HG03521 (cell line): ENCODE measurements at regions not wholly inside any gene's neighbourhood (a gene's known extent, or its start where the extent isn't known, plus 50 kb on each side); places are given as distances from the start of the nearest gene placed in this dataset.

ENCODE experiments used
- ATAC-seq: cut with Tn5 transposase; IDR thresholded peaks from one replicate; pipeline ENCODE4 v1.9.1; 2021; ENCODE audit warnings: mild to moderate bottlenecking, moderate library complexity; ENCODE audit not compliant: unreplicated experiment

DNA sequence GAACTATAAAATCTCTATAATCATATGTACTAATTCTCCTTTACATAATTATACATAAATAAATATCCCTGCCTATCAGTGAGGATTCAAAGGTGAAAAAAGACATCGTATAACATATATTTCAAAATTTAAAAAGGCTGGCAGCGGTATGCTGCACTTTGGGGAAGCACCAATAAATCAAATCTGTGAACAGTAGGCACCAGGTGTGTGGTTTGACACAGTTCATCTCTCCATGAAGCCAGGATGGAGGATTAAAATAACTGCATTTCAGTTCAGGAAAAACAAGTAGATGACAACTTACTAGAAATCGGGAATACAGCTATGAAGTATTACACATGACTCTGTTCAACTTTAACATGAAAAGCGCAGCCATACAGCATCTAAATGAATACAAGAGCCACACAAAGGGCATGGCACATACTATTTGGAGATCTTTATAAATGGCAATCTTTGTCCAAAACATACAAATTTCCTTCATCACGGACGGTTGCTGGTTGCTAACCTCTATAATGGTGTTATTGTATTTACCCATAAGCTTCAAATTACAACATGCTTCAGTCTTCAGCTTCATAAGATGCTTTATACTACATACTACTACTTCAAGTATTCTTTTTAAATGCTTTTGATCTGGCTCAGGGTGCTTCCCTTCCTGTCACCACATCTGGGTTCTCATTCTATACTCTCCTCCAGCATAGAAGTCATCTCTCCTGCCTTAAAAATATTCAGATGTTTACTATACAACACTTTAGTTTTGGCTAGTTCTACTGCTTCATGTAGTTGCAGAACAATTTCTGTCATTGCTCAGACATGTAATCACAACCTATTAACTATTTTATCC, 128.7 kb downstream of the KLF12 start:
- ATAC-seq: no peak

GRCh38 chr13:74004109-74004508, 130.1 kb downstream of the KLF12 start:
- ATAC-seq: no peak

DNA sequence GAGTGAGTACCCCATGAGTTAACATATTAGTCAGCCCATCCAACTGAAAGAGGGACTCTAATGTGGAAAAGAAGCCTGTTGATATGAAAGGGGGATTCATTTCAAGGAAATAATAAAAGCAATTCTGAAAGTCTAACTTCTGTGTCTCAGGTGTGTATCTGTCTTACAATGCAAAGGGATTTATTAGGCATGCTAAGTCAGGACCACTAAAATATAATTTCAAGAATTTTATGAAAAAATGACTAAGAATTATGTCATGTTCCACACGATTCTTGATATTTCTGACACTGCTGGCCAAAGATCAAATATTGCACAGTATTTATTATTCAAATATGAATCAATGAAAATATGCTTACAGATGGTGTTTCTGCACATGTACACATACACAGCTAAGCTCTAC, 130.8 kb downstream of the KLF12 start:
- no peak for ATAC-seq

DNA sequence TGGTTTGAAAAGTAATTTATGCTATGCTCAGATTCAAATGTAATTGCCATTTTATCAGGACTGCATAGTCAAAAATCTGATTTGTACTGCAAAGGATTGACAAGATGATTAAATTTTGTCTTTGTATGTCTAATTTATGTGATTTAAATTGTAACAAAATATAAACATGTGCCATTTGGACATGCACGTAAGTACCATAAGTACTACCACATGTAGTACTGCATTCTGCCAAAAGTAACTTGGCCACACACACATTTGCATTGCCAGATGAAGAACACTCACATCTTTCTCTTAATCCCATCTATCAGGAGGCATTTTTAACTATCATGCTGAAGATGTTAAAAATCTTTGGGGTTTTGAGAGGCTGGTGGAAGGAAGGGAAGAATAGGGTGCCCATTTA, 133.3 kb downstream of the KLF12 start:
- ATAC-seq: no peak

DNA sequence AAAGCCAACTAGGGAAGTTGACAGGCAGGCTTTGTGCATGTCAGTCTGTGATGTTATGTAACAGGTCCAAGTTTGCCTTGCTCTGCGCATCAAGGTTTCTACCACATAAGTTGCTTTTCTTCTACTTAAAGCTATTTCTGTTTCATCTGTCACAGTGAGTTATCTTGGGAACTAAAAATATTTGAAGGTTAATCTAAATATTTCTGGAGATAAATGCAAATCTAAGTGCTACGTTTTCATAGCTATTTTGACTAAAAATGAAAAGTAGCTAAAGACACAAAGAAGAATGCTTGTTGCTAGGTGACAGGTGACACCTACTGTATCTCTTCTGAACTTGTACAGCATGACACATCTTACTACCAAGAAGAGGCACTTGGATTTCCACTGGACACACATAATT, 135.6 kb downstream of the KLF12 start:
- peak; percentile 90 for ATAC-seq

DNA sequence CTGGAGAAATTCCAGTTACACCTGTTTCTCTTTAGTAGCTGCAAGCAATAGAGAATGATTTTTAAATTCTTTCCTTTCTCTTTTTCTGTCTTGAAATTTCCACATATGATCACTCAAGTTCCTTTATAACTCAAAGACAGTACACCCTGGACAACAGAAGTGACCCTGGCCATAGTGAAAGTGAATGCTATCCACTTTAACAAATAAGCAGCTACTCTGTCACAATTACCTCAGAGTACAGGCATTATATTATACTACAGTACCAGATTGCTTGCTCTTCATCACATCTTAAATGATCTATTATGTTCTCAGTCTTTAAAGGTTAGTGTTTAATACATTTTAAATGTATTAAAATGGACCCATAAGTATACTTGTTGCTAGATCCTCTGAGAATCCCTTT, 136.2 kb downstream of the KLF12 start:
- no peak for ATAC-seq

DNA sequence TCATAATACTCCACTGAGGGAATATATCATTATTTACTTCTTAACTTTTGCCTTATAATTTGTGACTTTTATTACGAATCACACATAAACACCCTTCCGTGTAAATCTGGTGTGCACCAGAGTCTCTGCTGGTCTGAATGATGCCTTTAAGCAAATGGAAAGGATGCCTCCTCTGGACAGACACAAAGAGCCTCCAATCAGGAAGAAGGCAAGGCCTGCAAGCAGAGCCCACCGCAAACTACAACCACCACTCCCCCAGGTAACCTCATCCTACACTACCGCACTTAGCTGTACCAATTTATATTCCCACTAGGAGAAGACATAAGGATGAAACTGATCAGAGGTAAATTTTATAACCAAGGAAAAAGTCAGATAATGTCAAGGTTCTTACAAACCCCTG, 137.6 kb downstream of the KLF12 start:
- no peak for ATAC-seq

GRCh38 chr13:73995736-73996135, 138.5 kb downstream of the KLF12 start:
- no peak for ATAC-seq

- no peak for ATAC-seq
Observed at GRCh38 chr13:73993661-73994060, 140.5 kb downstream of the KLF12 start.

GRCh38 chr13:73991884-73992283, 142.3 kb downstream of the KLF12 start:
- no peak for ATAC-seq

DNA sequence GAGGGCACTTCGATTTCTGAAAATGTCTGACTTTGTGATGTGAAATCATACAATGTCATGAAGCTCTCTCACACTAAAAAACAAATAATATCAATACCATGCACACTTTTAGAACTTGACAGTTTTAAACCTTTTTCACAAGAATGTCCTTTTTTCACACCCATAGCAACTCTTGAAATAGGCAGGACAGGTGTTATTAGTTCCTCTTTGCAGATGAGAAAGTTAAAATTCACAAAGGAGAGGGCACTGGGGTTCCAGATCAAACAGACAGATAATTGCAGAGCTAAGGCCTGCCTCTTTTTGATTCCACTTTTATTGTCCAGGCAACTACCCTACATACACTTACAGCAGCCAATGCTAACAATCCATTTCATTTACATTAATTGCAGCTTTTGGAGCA, 142.8 kb downstream of the KLF12 start:
- no peak for ATAC-seq

DNA sequence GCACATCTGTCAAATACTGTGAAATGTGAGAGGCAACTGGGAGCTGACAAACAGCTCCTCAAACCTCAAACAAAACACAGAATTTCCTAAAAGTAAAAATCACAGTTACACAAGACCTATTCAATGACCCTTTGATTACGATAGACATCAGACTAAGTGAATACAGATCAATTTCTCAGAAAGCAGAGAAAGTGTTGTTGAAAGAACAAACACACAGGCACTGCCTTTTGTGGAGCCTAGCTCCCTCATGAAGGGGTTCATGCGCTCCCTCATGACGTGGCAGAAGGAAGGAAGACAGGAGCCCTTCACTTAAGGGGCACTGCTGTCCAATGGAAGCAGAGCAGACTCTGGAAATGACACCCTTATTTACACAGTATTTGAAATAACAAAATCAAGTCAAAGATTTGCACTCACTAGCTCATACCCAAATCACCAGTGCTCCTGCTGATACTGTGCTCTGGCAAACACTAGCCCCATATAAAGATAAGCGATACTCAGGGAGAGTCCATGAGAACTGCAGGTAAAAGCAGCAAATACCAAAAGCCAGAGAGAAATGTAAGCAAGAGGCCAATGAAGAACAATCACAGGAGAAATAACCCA, 144.9 kb downstream of the KLF12 start:
- ATAC-seq: no peak

DNA sequence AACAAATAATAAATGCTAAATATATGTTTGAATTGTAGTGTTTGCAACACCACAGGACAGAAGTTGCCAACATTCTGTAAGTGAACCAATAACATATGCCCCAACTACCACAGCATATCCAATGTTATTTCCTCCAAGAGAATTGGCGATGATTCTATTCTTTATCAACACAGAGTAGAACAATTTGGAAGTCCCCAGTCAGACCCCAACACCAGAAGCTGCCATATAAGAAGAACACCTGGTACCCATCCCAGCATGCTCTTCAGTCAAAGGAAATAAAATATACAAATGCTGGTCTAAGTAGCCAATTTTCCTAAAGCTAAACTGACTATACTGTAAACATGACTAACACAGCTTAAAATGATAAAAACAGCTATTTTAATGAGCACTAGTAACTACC, 145.7 kb downstream of the KLF12 start:
- no peak for ATAC-seq

- ATAC-seq: no peak
Observed at GRCh38 chr13:73987618-73988017, 146.6 kb downstream of the KLF12 start.

DNA sequence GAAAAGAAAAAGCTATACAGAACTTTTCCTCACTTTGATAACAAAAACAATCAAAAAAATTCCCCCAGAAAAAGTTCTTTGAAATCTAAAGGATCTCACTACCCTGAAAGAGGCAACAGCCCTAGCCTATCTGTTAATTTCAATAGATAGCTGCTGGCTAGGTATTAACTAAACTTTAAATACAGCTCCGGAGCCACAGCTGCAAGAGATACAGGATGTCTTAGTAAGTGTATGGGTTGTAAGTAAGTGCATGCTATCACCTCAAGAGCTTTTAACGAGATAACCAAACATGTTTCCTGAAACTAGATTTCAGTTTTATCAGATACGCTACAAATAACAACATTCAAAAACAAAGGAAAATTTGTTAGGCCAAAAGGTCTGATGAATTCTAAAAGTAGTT, 148.4 kb downstream of the KLF12 start:
- no peak for ATAC-seq

GRCh38 chr13:73984949-73985691, 149.1 kb downstream of the KLF12 start:
- no peak for ATAC-seq

- no peak for ATAC-seq
Observed at GRCh38 chr13:73984201-73984600, 150.0 kb downstream of the KLF12 start.

GRCh38 chr13:73983109-73983508, 151.1 kb downstream of the KLF12 start:
- ATAC-seq: no peak

DNA sequence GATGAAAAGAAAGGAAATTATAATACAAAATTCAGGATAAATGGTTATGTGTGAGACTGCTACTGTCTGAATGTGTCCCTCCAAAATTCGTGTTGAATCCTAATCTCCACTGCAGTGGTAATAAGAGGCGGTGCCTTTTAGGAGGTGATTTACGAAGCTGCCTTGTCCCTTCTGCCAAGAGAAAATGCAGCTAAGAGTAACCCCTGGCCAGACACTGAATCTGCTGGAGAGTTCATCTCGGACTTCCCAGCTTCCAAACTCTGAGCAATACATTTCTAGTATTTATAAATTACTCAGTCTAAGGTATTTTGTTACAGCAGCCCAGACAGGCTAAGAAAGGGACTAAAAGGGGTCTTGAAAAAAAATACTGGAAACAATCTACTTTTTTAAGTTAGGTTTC, 152.6 kb downstream of the KLF12 start:
- no peak for ATAC-seq

GRCh38 chr13:73975767-73976166, 158.4 kb downstream of the KLF12 start:
- no peak for ATAC-seq

GRCh38 chr13:73974051-73974450, 160.2 kb downstream of the KLF12 start:
- ATAC-seq: no peak

GRCh38 chr13:73973156-73973555, 161.0 kb downstream of the KLF12 start:
- no peak for ATAC-seq
